ENCODE measurements at regions not wholly inside any gene's neighbourhood (a gene's known extent, or its start where the extent isn't known, plus 50 kb on each side); places are given as distances from the start of the nearest gene placed in this dataset.
A peak's percentile ranks its signal among the peaks of the same experiment; 100 is the strongest.

DNA sequence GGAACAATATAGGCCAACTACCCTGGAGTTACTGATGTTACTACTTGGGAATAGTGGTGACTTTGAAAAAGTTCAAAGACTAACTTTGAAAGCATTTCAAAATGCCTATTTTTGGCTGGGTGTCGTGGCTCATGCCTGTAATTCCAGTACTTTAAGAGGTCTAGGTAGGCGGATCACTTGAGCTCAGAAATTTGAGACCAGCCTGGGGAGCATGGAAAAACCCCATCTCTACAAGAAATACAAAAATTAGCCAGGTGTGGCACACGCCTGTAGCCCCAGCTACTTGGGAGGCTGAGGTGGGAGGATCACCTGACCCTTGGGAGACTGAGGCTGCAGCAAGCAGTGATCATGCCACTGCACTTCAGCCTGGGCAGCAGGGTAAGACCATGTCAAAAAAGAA, 105.3 kb downstream of the ARRDC3 start:
- no peak overlapping the region for H3K4me3 ChIP-seq (ENCODE audit: low read depth, low read length)
- no peak for DNase-seq (ENCODE audit: low read depth)
- TF ChIP-seq POLR2A (IDR thresholded peaks at IDR 0.05; ENCODE audit: extremely low read depth, insufficient read length): no peak
- TF ChIP-seq, protein P1, sequence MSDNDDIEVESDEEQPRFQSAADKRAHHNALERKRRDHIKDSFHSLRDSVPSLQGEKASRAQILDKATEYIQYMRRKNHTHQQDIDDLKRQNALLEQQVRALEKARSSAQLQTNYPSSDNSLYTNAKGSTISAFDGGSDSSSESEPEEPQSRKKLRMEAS (IDR thresholded peaks at IDR 0.05; ENCODE audit: low read depth, low read length): no peak
- TF ChIP-seq, protein P2, sequence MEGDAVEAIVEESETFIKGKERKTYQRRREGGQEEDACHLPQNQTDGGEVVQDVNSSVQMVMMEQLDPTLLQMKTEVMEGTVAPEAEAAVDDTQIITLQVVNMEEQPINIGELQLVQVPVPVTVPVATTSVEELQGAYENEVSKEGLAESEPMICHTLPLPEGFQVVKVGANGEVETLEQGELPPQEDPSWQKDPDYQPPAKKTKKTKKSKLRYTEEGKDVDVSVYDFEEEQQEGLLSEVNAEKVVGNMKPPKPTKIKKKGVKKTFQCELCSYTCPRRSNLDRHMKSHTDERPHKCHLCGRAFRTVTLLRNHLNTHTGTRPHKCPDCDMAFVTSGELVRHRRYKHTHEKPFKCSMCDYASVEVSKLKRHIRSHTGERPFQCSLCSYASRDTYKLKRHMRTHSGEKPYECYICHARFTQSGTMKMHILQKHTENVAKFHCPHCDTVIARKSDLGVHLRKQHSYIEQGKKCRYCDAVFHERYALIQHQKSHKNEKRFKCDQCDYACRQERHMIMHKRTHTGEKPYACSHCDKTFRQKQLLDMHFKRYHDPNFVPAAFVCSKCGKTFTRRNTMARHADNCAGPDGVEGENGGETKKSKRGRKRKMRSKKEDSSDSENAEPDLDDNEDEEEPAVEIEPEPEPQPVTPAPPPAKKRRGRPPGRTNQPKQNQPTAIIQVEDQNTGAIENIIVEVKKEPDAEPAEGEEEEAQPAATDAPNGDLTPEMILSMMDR (IDR thresholded peaks at IDR 0.05; ENCODE audit: low read depth, low read length): no peak
- no peak for TF ChIP-seq MYC (IDR thresholded peaks at IDR 0.05; ENCODE audit: low read depth, low read length)

DNA sequence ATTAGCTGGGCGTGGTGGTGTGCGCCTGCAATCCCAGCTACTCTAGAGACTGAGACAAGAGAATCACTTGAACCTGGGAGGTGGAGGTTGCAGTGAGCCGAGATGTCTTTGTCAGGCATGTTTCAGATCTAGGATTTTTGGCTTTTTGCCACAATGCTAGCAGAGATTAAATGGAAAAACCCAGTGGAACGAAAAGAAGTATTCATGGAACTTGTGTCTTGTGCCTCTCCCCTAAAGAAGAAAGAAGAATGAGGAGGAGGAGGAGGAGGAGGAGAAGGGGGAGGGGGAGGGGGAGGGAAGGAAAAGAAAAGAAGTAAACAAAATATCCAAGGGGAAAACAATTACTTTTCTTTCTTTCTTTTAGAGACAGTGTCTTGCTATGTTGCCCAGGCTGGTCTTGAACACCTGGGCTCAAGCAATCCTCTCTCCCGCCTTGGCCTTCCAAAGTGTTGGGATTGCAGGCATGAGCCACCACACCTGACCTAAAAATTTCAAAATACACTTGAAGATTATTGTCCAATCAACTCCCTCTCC, 106.0 kb downstream of the ARRDC3 start:
- DNase-seq (ENCODE audit: low read depth): no peak
- no peak overlapping the region for H3K4me3 ChIP-seq (ENCODE audit: low read depth, low read length)
- TF ChIP-seq, protein P1 (IDR thresholded peaks at IDR 0.05; ENCODE audit: low read depth, low read length): no peak
- TF ChIP-seq POLR2A (IDR thresholded peaks at IDR 0.05; ENCODE audit: extremely low read depth, insufficient read length): no peak
- no peak for TF ChIP-seq MYC (IDR thresholded peaks at IDR 0.05; ENCODE audit: low read depth, low read length)
- TF ChIP-seq, protein P2 (IDR thresholded peaks at IDR 0.05; ENCODE audit: low read depth, low read length): no peak

DNA sequence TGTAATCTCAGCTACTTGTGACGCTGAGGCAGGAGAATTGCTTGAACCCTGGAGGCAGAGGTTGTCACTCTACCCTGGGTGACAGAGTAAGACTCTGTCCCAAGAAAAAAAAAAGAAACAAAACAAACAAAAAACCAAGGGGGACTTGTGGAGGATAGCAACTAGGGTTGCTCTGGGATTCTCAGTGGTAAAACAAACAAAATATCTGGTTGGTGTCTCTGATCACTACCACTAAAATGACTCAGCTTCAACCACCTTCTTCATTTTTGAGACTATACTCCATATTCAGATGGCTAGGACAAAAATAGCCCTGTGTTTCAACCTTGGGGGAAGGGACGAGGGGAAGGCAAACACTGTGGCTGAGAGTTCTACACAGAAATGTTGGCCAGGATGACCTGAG, 110.3 kb downstream of the ARRDC3 start:
- TF ChIP-seq MYC (IDR thresholded peaks at IDR 0.05; ENCODE audit: low read depth, low read length): no peak
- TF ChIP-seq, protein P2 (IDR thresholded peaks at IDR 0.05; ENCODE audit: low read depth, low read length): no peak
- TF ChIP-seq POLR2A (IDR thresholded peaks at IDR 0.05; ENCODE audit: extremely low read depth, insufficient read length): no peak
- TF ChIP-seq, protein P1 (IDR thresholded peaks at IDR 0.05; ENCODE audit: low read depth, low read length): no peak
- peak; percentile 17 for DNase-seq (ENCODE audit: low read depth)
- H3K4me3 ChIP-seq (ENCODE audit: low read depth, low read length): no peak overlapping the region

- no peak for DNase-seq (ENCODE audit: low read depth)
- H3K4me3 ChIP-seq (ENCODE audit: low read depth, low read length): no peak overlapping the region
- TF ChIP-seq, protein P1 (IDR thresholded peaks at IDR 0.05; ENCODE audit: low read depth, low read length): no peak
- no peak for TF ChIP-seq POLR2A (IDR thresholded peaks at IDR 0.05; ENCODE audit: extremely low read depth, insufficient read length)
- no peak for TF ChIP-seq MYC (IDR thresholded peaks at IDR 0.05; ENCODE audit: low read depth, low read length)
- TF ChIP-seq, protein P2 (IDR thresholded peaks at IDR 0.05; ENCODE audit: low read depth, low read length): no peak
Measured at GRCh38 chr5:91271999-91272398, 111.1 kb downstream of the ARRDC3 start.

- TF ChIP-seq, protein P1 (IDR thresholded peaks at IDR 0.05; ENCODE audit: low read depth, low read length): no peak
- no peak for TF ChIP-seq MYC (IDR thresholded peaks at IDR 0.05; ENCODE audit: low read depth, low read length)
- no peak for TF ChIP-seq POLR2A (IDR thresholded peaks at IDR 0.05; ENCODE audit: extremely low read depth, insufficient read length)
- TF ChIP-seq, protein P2 (IDR thresholded peaks at IDR 0.05; ENCODE audit: low read depth, low read length): no peak
- peak; percentile 16 for DNase-seq (ENCODE audit: low read depth)
- no peak overlapping the region for H3K4me3 ChIP-seq (ENCODE audit: low read depth, low read length)
Measured at GRCh38 chr5:91269198-91269597, 113.9 kb downstream of the ARRDC3 start.
